22Rv1 (cell line): ENCODE measurements at regions not wholly inside any gene's neighbourhood (a gene's known extent, or its start where the extent isn't known, plus 50 kb on each side); places are given as distances from the start of the nearest gene placed in this dataset.

Experiments used
- H3K27ac ChIP-seq: fragments of 450-650 bp; 2 replicates; pipeline ENCODE4 v1.5.1; 2017
- ZFX ChIP-seq: fragments of 450-650 bp; IDR thresholded peaks from 2 replicates; pipeline ENCODE4 v1.6.1; 2017; ENCODE audit warnings: antibody characterized with exemption, borderline replicate concordance
- TF ChIP-seq, protein P1 (sequence below): fragments of 450-650 bp; IDR thresholded peaks from 2 replicates; pipeline ENCODE4 v1.5.1; 2017; ENCODE audit warnings: mild to moderate bottlenecking

DNA sequence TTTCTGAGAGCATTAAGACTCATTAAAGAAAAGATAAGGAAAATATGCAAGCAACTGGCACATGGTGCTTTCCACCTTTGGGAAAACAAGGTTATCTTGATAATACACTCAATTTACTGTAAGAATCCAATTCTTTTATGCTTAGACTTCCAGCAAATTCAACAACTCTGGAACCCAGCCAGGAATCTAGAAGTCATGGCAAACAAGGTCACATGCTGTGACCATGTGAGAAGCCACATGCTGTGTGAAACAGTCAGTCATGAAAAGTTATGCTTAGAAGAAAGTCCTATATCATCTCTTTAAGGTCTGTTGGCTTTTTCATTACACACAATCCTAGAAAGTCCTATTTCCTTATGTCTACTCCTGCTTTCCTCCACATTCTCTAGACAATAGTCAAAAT is 581.8 kb upstream of the C9orf72 start:
- no peak overlapping the region for H3K27ac ChIP-seq
- TF ChIP-seq, protein P1, sequence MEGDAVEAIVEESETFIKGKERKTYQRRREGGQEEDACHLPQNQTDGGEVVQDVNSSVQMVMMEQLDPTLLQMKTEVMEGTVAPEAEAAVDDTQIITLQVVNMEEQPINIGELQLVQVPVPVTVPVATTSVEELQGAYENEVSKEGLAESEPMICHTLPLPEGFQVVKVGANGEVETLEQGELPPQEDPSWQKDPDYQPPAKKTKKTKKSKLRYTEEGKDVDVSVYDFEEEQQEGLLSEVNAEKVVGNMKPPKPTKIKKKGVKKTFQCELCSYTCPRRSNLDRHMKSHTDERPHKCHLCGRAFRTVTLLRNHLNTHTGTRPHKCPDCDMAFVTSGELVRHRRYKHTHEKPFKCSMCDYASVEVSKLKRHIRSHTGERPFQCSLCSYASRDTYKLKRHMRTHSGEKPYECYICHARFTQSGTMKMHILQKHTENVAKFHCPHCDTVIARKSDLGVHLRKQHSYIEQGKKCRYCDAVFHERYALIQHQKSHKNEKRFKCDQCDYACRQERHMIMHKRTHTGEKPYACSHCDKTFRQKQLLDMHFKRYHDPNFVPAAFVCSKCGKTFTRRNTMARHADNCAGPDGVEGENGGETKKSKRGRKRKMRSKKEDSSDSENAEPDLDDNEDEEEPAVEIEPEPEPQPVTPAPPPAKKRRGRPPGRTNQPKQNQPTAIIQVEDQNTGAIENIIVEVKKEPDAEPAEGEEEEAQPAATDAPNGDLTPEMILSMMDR, result no peak
- TF ChIP-seq ZFX, result no peak

DNA sequence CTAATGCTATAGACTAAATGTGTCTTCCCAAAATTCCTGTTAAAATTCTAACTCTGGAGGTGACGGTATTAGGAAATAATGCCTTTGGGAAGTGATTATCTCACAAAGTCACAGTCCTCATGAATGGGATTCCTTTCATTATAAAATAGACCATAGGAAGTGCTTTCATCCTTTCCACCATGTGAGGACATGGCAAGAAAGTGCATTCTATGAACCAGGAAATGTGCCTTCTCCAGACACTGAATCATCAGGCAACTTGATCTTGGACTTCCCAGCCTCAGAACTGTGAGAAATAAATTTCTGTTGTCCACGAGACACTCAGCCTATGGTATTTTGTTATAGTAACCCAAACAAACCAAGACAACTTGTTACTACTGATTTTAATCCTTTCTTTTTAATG is 582.4 kb upstream of the C9orf72 start:
- TF ChIP-seq ZFX, result no peak
- TF ChIP-seq, protein P1, result no peak
- H3K27ac ChIP-seq, result no peak overlapping the region

DNA sequence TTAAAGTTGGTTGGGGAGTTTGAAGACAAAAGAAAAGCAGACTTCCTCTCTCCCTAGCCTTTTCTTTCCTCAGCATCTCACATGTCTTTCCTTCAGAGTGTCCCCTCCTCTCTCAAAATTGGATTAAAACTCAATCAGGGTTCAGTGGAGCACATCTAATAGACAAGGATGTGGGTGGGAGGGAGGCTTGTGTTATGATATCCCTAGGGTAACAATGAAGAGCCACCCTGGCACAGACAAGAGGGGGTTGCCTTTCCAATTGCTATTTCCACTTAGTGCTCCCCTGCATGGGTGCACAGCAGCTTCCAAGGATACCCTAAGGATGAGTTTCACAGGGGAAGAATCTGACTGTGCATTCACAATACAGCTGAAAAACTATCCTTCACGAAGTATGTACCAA is 585.2 kb upstream of the C9orf72 start:
- TF ChIP-seq, protein P1, result no peak
- no peak for TF ChIP-seq ZFX

DNA sequence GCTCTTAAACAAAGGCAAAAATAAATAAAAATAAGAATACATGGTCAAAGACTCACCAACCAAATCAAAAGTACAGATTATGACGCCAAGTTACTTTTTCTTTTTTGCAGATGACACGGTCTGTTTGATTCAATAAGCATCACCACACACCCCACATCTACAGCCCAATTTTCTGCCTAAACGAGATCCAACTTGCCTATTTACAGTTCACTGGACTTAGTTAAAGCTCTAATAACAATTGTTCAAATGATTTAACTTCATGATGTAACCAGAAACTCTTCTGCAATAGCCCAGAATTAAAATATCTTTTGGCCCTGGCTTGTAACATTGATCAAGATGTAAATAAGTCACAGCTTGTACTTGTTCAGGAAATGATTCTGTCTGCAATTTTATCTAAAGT is 590.3 kb upstream of the C9orf72 start:
- H3K27ac ChIP-seq, result no peak overlapping the region
- TF ChIP-seq, protein P1, result no peak
- TF ChIP-seq ZFX, result no peak

More for the DNA sequence above, 585.2 kb upstream of the C9orf72 start:
- H3K27ac ChIP-seq, result no peak overlapping the region

DNA sequence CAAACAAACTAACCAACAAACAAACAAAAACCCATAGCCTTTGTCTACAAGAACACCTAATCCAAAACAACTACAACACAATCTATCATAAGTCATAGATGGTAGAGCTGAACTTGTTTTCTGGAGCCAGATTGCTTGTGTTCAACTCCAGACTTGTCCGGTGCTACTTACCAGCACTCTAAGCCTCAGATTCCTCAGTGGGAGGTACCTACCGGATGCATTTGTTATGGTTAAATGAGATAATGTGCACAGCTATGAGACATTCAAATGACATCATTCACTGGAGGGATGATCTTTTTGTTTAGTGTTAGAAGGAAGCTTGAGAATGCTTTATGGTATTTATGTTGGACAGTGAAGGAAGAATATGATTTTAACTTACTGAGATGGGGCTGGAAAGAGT is 592.9 kb upstream of the C9orf72 start:
- no peak for TF ChIP-seq ZFX
- TF ChIP-seq, protein P1, result no peak
- no peak overlapping the region for H3K27ac ChIP-seq

DNA sequence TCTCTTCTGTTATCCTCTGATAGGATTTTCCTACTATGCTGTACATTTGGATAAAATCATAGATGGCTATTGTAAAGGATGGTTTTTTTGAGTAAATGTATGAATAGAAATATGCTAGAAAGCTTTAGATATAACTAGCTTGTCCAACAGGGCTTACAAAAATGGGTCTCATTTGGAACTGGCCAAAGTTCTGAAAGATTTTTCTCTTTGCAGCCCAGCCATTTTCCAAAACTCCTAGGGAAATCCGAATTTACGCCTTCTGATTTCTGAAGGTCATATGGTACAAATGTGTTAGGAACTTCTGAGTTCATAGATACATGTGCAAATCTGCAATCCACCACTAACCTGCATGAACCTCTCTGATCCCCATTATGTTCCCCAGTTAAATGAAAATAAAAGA is 603.9 kb upstream of the C9orf72 start:
- H3K27ac ChIP-seq, result no peak overlapping the region
- TF ChIP-seq, protein P1, result no peak
- no peak for TF ChIP-seq ZFX

DNA sequence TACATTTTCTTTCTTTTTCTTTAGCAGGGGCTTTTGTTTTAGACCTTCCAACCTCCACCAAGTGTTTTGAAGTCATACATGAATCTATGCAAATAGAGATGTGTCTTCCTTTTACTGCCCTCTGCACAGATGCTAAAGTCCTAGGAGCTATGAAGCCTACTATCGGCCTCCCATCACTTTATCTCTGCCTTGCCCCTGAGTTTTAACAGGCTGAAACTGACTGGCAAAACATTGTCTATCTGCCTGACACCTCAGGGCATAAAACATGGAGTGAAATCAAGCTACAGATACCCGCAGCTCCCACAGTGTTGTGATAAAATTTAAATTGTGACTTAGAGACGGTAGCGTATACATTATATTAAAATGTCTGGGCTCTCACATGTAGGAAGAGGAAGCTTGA is 604.6 kb upstream of the C9orf72 start:
- no peak for TF ChIP-seq ZFX
- TF ChIP-seq, protein P1, result no peak
- H3K27ac ChIP-seq, result no peak overlapping the region
